ENCODE measurements at regions not wholly inside any gene's neighbourhood (a gene's known extent, or its start where the extent isn't known, plus 50 kb on each side); places are given as distances from the start of the nearest gene placed in this dataset.

- H3K36me3 ChIP-seq: no peaks in the 10 kb centered on the region
- WGBS, 2 donors (ENCODE audit: low coverage in 1 of 2): 90% methylated on average over 2 of the region's 2 CpGs
- H3K27me3 ChIP-seq: no peaks in the 10 kb centered on the region
- no peaks in the 10 kb centered on the region for H3K4me1 ChIP-seq
- TF ChIP-seq EP300 (IDR thresholded peaks at IDR 0.05; ENCODE audit: low read depth): no peak
- no peak overlapping the region for H3K27ac ChIP-seq
- in situ Hi-C loops (cut with MboI; ENCODE audit: low pct_ligation_motif_present in 1 of 4, low pct_unique_long_range_greater_than_20kb in 1 of 4, low sequenced_read_pairs in 3 of 4): no loop called here
- H3K4me3 ChIP-seq: no peak overlapping the region
- H3K9me3 ChIP-seq: no peaks in the 10 kb centered on the region
- intact Hi-C loops (cut with DNase I; ENCODE audit: low total_unique reads): no loop called here
- no peak for DNase-seq
These were observed 110.4 kb upstream of the MYCN start for GRCh38 chr2:15829985-15830384.

- in situ Hi-C loops (cut with MboI; ENCODE audit: low pct_ligation_motif_present in 1 of 4, low pct_unique_long_range_greater_than_20kb in 1 of 4, low sequenced_read_pairs in 3 of 4): no loop called here
- intact Hi-C loops (cut with DNase I; ENCODE audit: low total_unique reads): no loop called here
- 76% methylated on average over 1 of the region's 1 CpG; no CpG with 5 or more reads in 1 of the 2 donors for WGBS, 2 donors (ENCODE audit: low coverage in 1 of 2)
These were observed 109.3 kb upstream of the MYCN start for GRCh38 chr2:15830937-15831549.

GRCh38 chr2:15832030-15832709, 108.2 kb upstream of the MYCN start:
- H3K36me3 ChIP-seq: no peaks in the 10 kb centered on the region
- H3K27me3 ChIP-seq: no peaks in the 10 kb centered on the region
- WGBS, 2 donors (ENCODE audit: low coverage in 1 of 2): 84 to 86% methylated on average over 8 of the region's 8 CpGs
- intact Hi-C loops (cut with DNase I; ENCODE audit: low total_unique reads): no loop called here
- DNase-seq: no peak
- no peaks in the 10 kb centered on the region for H3K9me3 ChIP-seq
- in situ Hi-C loops (cut with MboI; ENCODE audit: low pct_ligation_motif_present in 1 of 4, low pct_unique_long_range_greater_than_20kb in 1 of 4, low sequenced_read_pairs in 3 of 4): no loop called here
- H3K4me1 ChIP-seq: no peaks in the 10 kb centered on the region
- TF ChIP-seq EP300 (IDR thresholded peaks at IDR 0.05; ENCODE audit: low read depth) (no peak), POLR2AphosphoS5 (IDR thresholded peaks at IDR 0.05) (no peak), POLR2A (IDR thresholded peaks at IDR 0.05) (no peak)
- TF ChIP-seq, protein P1, sequence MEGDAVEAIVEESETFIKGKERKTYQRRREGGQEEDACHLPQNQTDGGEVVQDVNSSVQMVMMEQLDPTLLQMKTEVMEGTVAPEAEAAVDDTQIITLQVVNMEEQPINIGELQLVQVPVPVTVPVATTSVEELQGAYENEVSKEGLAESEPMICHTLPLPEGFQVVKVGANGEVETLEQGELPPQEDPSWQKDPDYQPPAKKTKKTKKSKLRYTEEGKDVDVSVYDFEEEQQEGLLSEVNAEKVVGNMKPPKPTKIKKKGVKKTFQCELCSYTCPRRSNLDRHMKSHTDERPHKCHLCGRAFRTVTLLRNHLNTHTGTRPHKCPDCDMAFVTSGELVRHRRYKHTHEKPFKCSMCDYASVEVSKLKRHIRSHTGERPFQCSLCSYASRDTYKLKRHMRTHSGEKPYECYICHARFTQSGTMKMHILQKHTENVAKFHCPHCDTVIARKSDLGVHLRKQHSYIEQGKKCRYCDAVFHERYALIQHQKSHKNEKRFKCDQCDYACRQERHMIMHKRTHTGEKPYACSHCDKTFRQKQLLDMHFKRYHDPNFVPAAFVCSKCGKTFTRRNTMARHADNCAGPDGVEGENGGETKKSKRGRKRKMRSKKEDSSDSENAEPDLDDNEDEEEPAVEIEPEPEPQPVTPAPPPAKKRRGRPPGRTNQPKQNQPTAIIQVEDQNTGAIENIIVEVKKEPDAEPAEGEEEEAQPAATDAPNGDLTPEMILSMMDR (IDR thresholded peaks at IDR 0.05): no peak
- H3K27ac ChIP-seq: no peak overlapping the region
- no peak overlapping the region for H3K4me3 ChIP-seq

More at GRCh38 chr2:15830937-15831549, 109.3 kb upstream of the MYCN start:
- H3K27me3 ChIP-seq: no peaks in the 10 kb centered on the region
- no peak overlapping the region for H3K27ac ChIP-seq
- DNase-seq: no peak
- no peak for TF ChIP-seq POLR2AphosphoS5 (IDR thresholded peaks at IDR 0.05)
- TF ChIP-seq, protein P1 (IDR thresholded peaks at IDR 0.05): no peak
- TF ChIP-seq EP300 (IDR thresholded peaks at IDR 0.05; ENCODE audit: low read depth): no peak
- no peak for TF ChIP-seq POLR2A (IDR thresholded peaks at IDR 0.05)
- H3K4me1 ChIP-seq: no peaks in the 10 kb centered on the region
- H3K9me3 ChIP-seq: no peaks in the 10 kb centered on the region
- H3K4me3 ChIP-seq: no peak overlapping the region
- no peaks in the 10 kb centered on the region for H3K36me3 ChIP-seq

DNA sequence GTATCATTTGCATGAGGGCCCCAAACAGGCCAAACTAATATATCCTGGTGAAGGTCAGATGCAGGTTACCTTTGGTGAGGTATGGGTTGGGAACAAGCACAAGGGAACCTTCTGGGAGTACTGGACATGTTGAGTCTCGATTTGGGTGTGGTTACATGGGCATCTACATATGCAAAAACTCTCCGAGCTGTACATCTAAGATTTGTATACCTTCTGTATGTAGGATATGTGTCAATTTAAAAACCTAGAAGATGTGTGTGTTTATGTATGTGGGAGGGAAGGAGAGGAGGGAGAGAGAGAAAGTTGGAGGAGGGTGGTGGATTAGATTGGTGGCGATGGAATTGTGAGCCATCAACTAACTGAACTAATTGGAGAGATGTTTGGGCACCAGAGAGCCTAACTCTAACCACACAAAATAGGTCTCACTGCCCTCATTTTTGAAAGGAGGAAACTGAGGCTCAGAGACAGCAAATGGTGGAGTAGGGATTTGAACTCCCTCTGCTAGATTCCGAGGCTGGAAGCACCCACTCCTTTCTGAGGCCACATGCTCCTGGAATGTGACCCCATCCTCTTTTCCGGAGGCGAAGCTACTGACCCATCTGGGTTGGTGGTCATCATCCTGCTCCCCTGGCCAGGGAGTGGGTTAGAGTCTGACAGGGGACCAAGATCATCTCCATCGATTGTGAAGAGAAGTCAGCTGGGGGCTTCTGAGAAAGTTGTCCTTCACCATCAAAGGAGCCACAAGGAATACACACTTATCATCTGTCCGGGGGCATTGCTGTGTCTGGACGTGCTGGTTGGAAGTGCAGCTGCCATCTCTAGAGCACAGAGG, 107.3 kb upstream of the MYCN start:
- WGBS, 2 donors (ENCODE audit: low coverage in 1 of 2): 88 to 100% methylated on average over 2 to 9 of the region's 9 CpGs
- DNase-seq: no peak
- in situ Hi-C loops (cut with MboI; ENCODE audit: low pct_ligation_motif_present in 1 of 4, low pct_unique_long_range_greater_than_20kb in 1 of 4, low sequenced_read_pairs in 3 of 4) (no loop called here), intact Hi-C loops (cut with DNase I; ENCODE audit: low total_unique reads) (no loop called here)
- H3K27ac ChIP-seq: no peak overlapping the region
- no peak for TF ChIP-seq POLR2A (IDR thresholded peaks at IDR 0.05)
- no peak for TF ChIP-seq EP300 (IDR thresholded peaks at IDR 0.05; ENCODE audit: low read depth)
- TF ChIP-seq, protein P1 (IDR thresholded peaks at IDR 0.05): no peak
- no peak for TF ChIP-seq POLR2AphosphoS5 (IDR thresholded peaks at IDR 0.05)
- no peaks in the 10 kb centered on the region for H3K4me1 ChIP-seq
- H3K4me3 ChIP-seq: no peak overlapping the region
- no peaks in the 10 kb centered on the region for H3K36me3 ChIP-seq
- H3K27me3 ChIP-seq: no peaks in the 10 kb centered on the region
- H3K9me3 ChIP-seq: no peaks in the 10 kb centered on the region

Measured in transverse colon (tissue), 4 donors.